22Rv1 (cell line): ENCODE measurements at regions not wholly inside any gene's neighbourhood (a gene's known extent, or its start where the extent isn't known, plus 50 kb on each side); places are given as distances from the start of the nearest gene placed in this dataset.

ENCODE experiments used
- ZFX ChIP-seq: fragments of 450-650 bp; IDR thresholded peaks from 2 replicates; pipeline ENCODE4 v1.6.1; 2017; ENCODE audit warnings: antibody characterized with exemption, borderline replicate concordance
- TF ChIP-seq, protein P1 (sequence below): fragments of 450-650 bp; IDR thresholded peaks from 2 replicates; pipeline ENCODE4 v1.5.1; 2017; ENCODE audit warnings: mild to moderate bottlenecking

DNA sequence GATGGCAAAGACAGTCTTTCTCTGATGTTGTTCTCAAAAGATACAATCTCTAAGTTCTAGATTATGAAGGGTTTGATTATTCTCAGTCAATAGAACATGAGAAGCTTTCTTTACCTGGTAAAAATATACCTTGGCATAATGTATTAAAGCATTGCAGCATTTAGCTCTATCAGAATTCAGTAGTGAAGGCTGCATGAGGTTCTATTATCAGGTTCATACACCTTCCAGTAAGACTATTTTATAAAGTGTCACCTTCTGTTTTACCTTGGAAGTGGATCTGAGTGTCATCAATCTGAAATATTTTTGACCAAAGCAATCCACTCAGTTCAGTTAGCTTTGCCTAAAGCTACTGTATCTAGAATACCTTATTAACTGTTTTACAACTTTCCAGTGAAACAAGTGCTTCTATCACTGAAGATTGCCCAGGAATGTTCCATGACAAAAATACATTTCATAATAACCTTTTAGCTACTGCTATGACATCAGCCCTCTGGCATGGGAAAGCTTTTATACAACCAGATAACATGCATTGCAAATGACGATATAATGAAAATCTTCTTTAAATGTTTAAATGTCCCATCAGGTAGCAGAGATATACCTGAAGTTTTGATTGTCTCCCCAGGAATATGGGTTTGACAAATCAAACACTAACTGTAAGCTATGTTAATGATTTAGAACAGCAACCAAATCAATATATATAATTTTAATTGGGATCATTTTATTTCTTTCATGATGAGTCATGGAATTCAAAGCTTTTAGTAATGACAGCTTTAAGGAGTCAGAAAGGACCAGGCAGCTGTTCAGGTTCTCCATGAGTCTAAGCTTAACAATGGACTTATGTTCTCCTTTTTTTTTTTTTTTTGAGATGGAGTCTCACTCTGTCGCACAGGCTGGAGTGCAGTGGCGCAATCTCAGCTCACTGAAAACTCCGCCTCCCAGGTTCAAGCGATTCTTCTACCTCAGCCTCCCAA lies 72.2 kb downstream of the UFM1 start:
- TF ChIP-seq, protein P1, sequence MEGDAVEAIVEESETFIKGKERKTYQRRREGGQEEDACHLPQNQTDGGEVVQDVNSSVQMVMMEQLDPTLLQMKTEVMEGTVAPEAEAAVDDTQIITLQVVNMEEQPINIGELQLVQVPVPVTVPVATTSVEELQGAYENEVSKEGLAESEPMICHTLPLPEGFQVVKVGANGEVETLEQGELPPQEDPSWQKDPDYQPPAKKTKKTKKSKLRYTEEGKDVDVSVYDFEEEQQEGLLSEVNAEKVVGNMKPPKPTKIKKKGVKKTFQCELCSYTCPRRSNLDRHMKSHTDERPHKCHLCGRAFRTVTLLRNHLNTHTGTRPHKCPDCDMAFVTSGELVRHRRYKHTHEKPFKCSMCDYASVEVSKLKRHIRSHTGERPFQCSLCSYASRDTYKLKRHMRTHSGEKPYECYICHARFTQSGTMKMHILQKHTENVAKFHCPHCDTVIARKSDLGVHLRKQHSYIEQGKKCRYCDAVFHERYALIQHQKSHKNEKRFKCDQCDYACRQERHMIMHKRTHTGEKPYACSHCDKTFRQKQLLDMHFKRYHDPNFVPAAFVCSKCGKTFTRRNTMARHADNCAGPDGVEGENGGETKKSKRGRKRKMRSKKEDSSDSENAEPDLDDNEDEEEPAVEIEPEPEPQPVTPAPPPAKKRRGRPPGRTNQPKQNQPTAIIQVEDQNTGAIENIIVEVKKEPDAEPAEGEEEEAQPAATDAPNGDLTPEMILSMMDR = no peak
- no peak for TF ChIP-seq ZFX
